Lung (tissue), 11 donors: ENCODE measurements at regions not wholly inside any gene's neighbourhood (a gene's known extent, or its start where the extent isn't known, plus 50 kb on each side); places are given as distances from the start of the nearest gene placed in this dataset.

Experiments
- ATAC-seq: fragments of 200-7000 bp; cut with Tn5 transposase; one replicate; pipeline ENCODE4 v1.9.1; 2020; ENCODE audit warnings: moderate number of reproducible peaks; ENCODE audit not compliant: insufficient read depth, low FRiP score
- DNase-seq, 3 donors: peaks; one replicate each; pipeline ENCODE4 v3.0.0-alpha.2; 2013 to 2017
- H3K27ac ChIP-seq, 2 donors: one replicate each; pipeline ENCODE4 v1.5.1; 2013; ENCODE audit warnings: mild to moderate bottlenecking in 2 of 2, moderate library complexity in 2 of 2, control low read depth in 1 of 2, inconsistent platforms in 1 of 2, low read depth in 1 of 2, low read length in 1 of 2
- H3K27me3 ChIP-seq, 3 donors: one replicate each; pipeline ENCODE4 v1.5.1; 2013; ENCODE audit warnings: low read length in 2 of 3; ENCODE audit not compliant: control insufficient read depth in 3 of 3, insufficient read depth in 3 of 3
- H3K36me3 ChIP-seq, 4 donors: one replicate each; pipeline ENCODE4 v1.5.1; 2013; ENCODE audit warnings: low read length in 4 of 4, mild to moderate bottlenecking in 1 of 4, moderate library complexity in 1 of 4; ENCODE audit not compliant: control insufficient read depth in 4 of 4, insufficient read depth in 4 of 4
- H3K4me1 ChIP-seq, 5 donors: one replicate each; pipeline ENCODE4 v1.5.1; 2013; ENCODE audit warnings: low read length in 5 of 5, mild to moderate bottlenecking in 2 of 5, moderate library complexity in 1 of 5; ENCODE audit not compliant: control insufficient read depth in 5 of 5, insufficient read depth in 5 of 5
- H3K4me3 ChIP-seq: one replicate; pipeline ENCODE4 v1.5.1; 2013; ENCODE audit warnings: mild to moderate bottlenecking, control low read depth, moderate library complexity
- H3K9ac ChIP-seq, 2 donors: one replicate each; pipeline ENCODE4 v1.5.1; 2013; ENCODE audit warnings: low read length in 2 of 2, control low read depth in 1 of 2; ENCODE audit not compliant: insufficient read depth in 1 of 2
- H3K9me3 ChIP-seq, 4 donors: one replicate each; pipeline ENCODE4 v1.5.1; 2013; ENCODE audit warnings: low read length in 3 of 4, mild to moderate bottlenecking in 1 of 4, moderate library complexity in 1 of 4; ENCODE audit not compliant: control insufficient read depth in 4 of 4, insufficient read depth in 3 of 4
- WGBS, 2 donors: extraction: QIAGEN DNeasy Blood & Tissue Kit; methylation state at CpG; one replicate each; pipeline ENCODE4 v1.1.7; 2013; 5-methylcytosine and 5-hydroxymethylcytosine counted together
- TF ChIP-seq, protein P1 (sequence below): IDR thresholded peaks from 2 replicates; pipeline ENCODE4 v1.5.1; 2012; ENCODE audit warnings: mild to moderate bottlenecking; ENCODE audit errors: control extremely low read depth, extremely low read depth
- donor health status: control.
- donor health status: control.
- donor health status: Bipolar disorder and iron deficiency.
- donor health status: healthy.
- donor health status: DM: yes; HTN: yes; CAD: no.

DNA sequence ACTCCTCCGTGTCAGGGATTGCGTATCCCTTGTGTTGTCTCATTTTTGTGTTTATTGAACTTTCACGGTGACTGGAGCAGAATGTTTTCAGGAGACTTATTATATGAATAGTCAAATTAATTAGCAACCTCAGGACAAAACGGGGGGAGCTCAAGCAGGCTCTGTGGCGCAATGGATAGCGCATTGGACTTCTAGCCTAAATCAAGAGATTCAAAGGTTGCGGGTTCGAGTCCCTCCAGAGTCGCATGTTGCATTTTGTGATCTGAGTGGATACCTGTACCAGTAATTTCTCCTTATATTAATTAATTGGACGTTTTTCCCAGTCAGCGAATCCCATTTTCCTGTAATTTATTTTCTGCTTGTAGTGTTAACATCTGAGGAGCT is 89.1 kb upstream of the ZNF184 start:
- no peak overlapping the region for H3K9ac ChIP-seq
- H3K36me3 ChIP-seq = no peaks in the 10 kb centered on the region
- H3K27me3 ChIP-seq = peaks cover 0 to 98% (median 90%) of the 10 kb centered on the region in 3 donors
- WGBS, 2 donors = 21 to 27% methylated on average over 11 of the region's 11 CpGs
- TF ChIP-seq, protein P1, sequence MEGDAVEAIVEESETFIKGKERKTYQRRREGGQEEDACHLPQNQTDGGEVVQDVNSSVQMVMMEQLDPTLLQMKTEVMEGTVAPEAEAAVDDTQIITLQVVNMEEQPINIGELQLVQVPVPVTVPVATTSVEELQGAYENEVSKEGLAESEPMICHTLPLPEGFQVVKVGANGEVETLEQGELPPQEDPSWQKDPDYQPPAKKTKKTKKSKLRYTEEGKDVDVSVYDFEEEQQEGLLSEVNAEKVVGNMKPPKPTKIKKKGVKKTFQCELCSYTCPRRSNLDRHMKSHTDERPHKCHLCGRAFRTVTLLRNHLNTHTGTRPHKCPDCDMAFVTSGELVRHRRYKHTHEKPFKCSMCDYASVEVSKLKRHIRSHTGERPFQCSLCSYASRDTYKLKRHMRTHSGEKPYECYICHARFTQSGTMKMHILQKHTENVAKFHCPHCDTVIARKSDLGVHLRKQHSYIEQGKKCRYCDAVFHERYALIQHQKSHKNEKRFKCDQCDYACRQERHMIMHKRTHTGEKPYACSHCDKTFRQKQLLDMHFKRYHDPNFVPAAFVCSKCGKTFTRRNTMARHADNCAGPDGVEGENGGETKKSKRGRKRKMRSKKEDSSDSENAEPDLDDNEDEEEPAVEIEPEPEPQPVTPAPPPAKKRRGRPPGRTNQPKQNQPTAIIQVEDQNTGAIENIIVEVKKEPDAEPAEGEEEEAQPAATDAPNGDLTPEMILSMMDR = no peak
- H3K9me3 ChIP-seq = peaks cover 0 to 12% (median 0%) of the 10 kb centered on the region in 4 donors
- no peak overlapping the region for H3K4me3 ChIP-seq
- ATAC-seq (no peak), DNase-seq (no peak)
- no peak overlapping the region for H3K27ac ChIP-seq
- H3K4me1 ChIP-seq = peaks cover 0 to 4% (median 0%) of the 10 kb centered on the region in 5 donors

DNA sequence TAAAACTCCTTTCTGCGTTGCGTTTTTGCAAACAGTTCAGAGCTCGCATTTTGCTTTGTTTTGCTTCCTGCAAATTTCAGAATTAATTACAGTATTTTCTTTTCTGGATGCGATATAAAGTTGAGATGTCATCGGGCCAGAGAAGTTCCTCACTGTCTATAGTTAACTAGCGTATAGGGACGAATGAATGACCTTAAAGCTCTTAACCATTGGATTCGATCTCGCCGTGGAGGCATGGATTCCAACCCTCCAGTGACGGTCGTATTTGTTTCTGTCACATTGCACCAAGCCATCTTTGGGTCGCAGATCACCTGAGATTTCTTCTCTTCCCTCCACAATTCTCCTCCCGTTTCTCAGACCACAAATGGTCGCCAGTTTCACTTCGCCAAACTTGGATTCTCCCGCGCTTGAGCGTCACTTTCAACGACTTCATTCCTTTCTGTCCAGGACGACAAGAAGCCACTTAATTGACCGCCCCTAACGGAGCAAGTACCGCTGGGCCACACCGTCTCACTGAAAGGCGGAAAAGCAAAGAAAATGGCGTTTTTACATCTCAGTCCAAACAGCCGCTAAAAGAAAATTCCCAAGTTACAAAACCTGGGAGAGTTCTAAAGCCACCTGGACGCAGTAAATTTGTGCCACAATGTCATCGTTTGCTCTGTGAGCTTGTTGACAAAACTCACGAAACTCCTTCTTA is 85.3 kb upstream of the ZNF184 start:
- peaks cover 0 to 12% (median 0%) of the 10 kb centered on the region in 4 donors for H3K9me3 ChIP-seq
- no peaks in the 10 kb centered on the region for H3K36me3 ChIP-seq
- no peak overlapping the region for H3K4me3 ChIP-seq
- H3K27ac ChIP-seq = no peak overlapping the region
- DNase-seq = no peak
- no peak for ATAC-seq
- TF ChIP-seq, protein P1 = no peak
- no peak overlapping the region for H3K9ac ChIP-seq
- 8 to 9% methylated on average over 31 of the region's 31 CpGs for WGBS, 2 donors
- H3K27me3 ChIP-seq = peaks cover 0 to 98% (median 94%) of the 10 kb centered on the region in 3 donors
- peaks cover 0 to 4% (median 0%) of the 10 kb centered on the region in 5 donors for H3K4me1 ChIP-seq

DNA sequence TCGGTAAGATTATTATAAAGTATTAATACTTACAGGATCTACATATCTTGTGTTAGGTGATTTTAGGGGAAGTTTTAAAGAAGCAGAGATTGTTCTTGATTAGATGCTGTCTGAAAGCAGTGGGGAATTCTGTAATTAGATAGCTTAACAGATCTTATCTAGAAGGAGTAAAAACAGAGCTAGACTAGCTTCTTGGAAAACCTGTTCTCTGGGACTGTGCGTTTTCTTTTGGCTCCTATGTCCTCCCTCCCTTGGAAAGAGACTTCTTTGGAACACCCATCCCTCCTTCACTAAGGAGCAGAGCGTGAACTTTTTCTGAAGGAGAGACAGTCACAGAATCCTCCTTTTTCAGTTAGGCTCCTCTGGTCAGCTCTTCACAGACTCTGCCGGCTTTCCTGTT is 83.5 kb upstream of the ZNF184 start:
- 24 to 26% methylated on average over 4 of the region's 4 CpGs for WGBS, 2 donors
- Histone ChIP-seq H3K36me3 (no peaks in the 10 kb centered on the region), H3K4me1 (peaks cover 0 to 4% (median 0%) of the 10 kb centered on the region in 5 donors), H3K9ac (no peak overlapping the region), H3K27ac (no peak overlapping the region), H3K27me3 (peaks cover 0 to 96% (median 93%) of the 10 kb centered on the region in 3 donors), H3K9me3 (peaks cover 0 to 11% (median 0%) of the 10 kb centered on the region in 4 donors), H3K4me3 (no peak overlapping the region)
- TF ChIP-seq, protein P1 = no peak
- DNase-seq = no peak
- no peak for ATAC-seq
